CD14-positive monocyte (primary cell): ENCODE measurements at regions not wholly inside any gene's neighbourhood (a gene's known extent, or its start where the extent isn't known, plus 50 kb on each side); places are given as distances from the start of the nearest gene placed in this dataset.

Experiments used
- DNase-seq, 3 donors: peaks; one replicate each; pipeline ENCODE4 v3.0.0-alpha.2; 2011 to 2022
- H2AFZ ChIP-seq: 2 replicates; pipeline ENCODE4 v1.6.0; 2012; ENCODE audit warnings: mild to moderate bottlenecking, low read depth, low read length, inconsistent platforms; ENCODE audit not compliant: insufficient read depth, poor library complexity, severe bottlenecking
- H3K27ac ChIP-seq, 2 donors: 1 replicate in 1 of 2; 2 replicates in 1 of 2; pipeline ENCODE4 v1.5.1; 2012 to 2013; ENCODE audit warnings: low read length in 2 of 2, control low read depth in 1 of 2, inconsistent platforms in 1 of 2, low read depth in 1 of 2, mild to moderate bottlenecking in 1 of 2
- H3K27me3 ChIP-seq, 2 donors: one replicate each; pipeline versions ENCODE4 v1.6.0 to v1.6.1; 2011 to 2013; ENCODE audit warnings: low read length in 2 of 2; ENCODE audit not compliant: control insufficient read depth in 2 of 2, insufficient read depth in 2 of 2
- H3K36me3 ChIP-seq, 2 donors: replicated peaks in 1 of 2; 1 replicate in 1 of 2; 2 replicates in 1 of 2; pipeline versions ENCODE4 v1.5.1 to v1.6.1; 2012 to 2013; ENCODE audit warnings: low read length in 2 of 2, control low read depth in 1 of 2, inconsistent platforms in 1 of 2, mild to moderate bottlenecking in 1 of 2; ENCODE audit not compliant: insufficient read depth in 2 of 2, control insufficient read depth in 1 of 2
- H3K4me1 ChIP-seq, 2 donors: 1 replicate in 1 of 2; 2 replicates in 1 of 2; pipeline versions ENCODE4 v1.5.1 to v1.6.1; 2012 to 2013; ENCODE audit warnings: low read length in 2 of 2, control low read depth in 1 of 2, inconsistent platforms in 1 of 2, mild to moderate bottlenecking in 1 of 2, moderate library complexity in 1 of 2; ENCODE audit not compliant: insufficient read depth in 2 of 2, control insufficient read depth in 1 of 2
- H3K4me2 ChIP-seq: replicated peaks from 2 replicates; pipeline ENCODE3; 2012; ENCODE audit warnings: low read length, moderate library complexity, mild to moderate bottlenecking; ENCODE audit not compliant: poor library complexity, severe bottlenecking; ENCODE audit errors: extremely low read depth
- H3K4me3 ChIP-seq, 3 experiments: fragments of 200-600 bp in 1 of 3; sonication (generic) in 1 of 3; replicated peaks in 1 of 3; 1 replicate in 2 of 3; 2 replicates in 1 of 3; pipeline ENCODE4 v1.5.1; 2011 to 2013; ENCODE audit warnings: low read length in 3 of 3, mild to moderate bottlenecking in 3 of 3, control low read depth in 2 of 3, low read depth in 2 of 3, inconsistent platforms in 1 of 3, moderate library complexity in 1 of 3
- H3K79me2 ChIP-seq: 2 replicates; pipeline ENCODE4 v1.6.0; 2012; ENCODE audit warnings: mild to moderate bottlenecking, control low read depth, inconsistent platforms, low read length, moderate library complexity; ENCODE audit not compliant: insufficient read depth
- H3K9ac ChIP-seq: 2 replicates; pipeline ENCODE4 v1.6.0; 2017; ENCODE audit warnings: low read length, mild to moderate bottlenecking; ENCODE audit not compliant: insufficient read depth, poor library complexity, severe bottlenecking
- H3K9me3 ChIP-seq, 2 donors: replicated peaks in 1 of 2; 1 replicate in 1 of 2; 2 replicates in 1 of 2; pipeline versions ENCODE4 v1.5.1 to v1.6.1; 2012 to 2013; ENCODE audit warnings: low read length in 2 of 2, control low read depth in 1 of 2; ENCODE audit not compliant: control insufficient read depth in 1 of 2, insufficient read depth in 1 of 2
- H4K20me1 ChIP-seq: 2 replicates; pipeline ENCODE4 v1.6.0; 2012; ENCODE audit warnings: mild to moderate bottlenecking, low read length, control low read depth, moderate library complexity; ENCODE audit not compliant: insufficient read depth
- H3K27ac Mint-ChIP-seq, 7 donors: one replicate each; pipeline ENCODE4 v1.8.0; 2020; ENCODE audit warnings: mild to moderate bottlenecking in 7 of 7, mixed read lengths in 7 of 7, moderate library complexity in 6 of 7, inconsistent platforms in 2 of 7
- H3K27me3 Mint-ChIP-seq, 3 donors: one replicate each; pipeline ENCODE4 v1.8.0; 2021 to 2022; ENCODE audit warnings: low read depth in 3 of 3, mild to moderate bottlenecking in 3 of 3, mixed read lengths in 3 of 3, moderate library complexity in 3 of 3, inconsistent platforms in 1 of 3
- H3K36me3 Mint-ChIP-seq, 2 donors: one replicate each; pipeline ENCODE4 v1.8.0; 2020; ENCODE audit warnings: mixed read lengths in 2 of 2, inconsistent platforms in 1 of 2, mild to moderate bottlenecking in 1 of 2
- H3K4me1 Mint-ChIP-seq: one replicate; pipeline ENCODE4 v1.8.0; 2020; ENCODE audit warnings: mild to moderate bottlenecking, mixed read lengths
- H3K4me3 Mint-ChIP-seq, 2 donors: one replicate each; pipeline ENCODE4 v1.8.0; 2020; ENCODE audit warnings: mild to moderate bottlenecking in 2 of 2, mixed read lengths in 2 of 2, moderate library complexity in 1 of 2
- H3K9me3 Mint-ChIP-seq, 7 donors: one replicate each; pipeline ENCODE4 v1.8.0; 2020 to 2022; ENCODE audit warnings: mixed read lengths in 7 of 7, mild to moderate bottlenecking in 6 of 7, moderate library complexity in 6 of 7, inconsistent platforms in 2 of 7
- CTCF ChIP-seq: fragments of 200-600 bp; IDR thresholded peaks from one replicate; pipeline ENCODE4 v1.8.0; 2022; ENCODE audit warnings: antibody characterized with exemption, mild to moderate bottlenecking
- WGBS: methylation state at CpG from one replicate; pipeline ENCODE4 v1.1.5; 2013; ENCODE audit warnings: missing lambda C conversion rate; ENCODE audit not compliant: insufficient coverage; 5-methylcytosine and 5-hydroxymethylcytosine counted together
- intact Hi-C, 2 donors: fragments of 100-400 bp; cut with micrococcal nuclease; formaldehyde crosslinking; loops; one replicate each; pipeline versions ENCODE4 v1.15.0 to v1.15.1; 2023

- Histone ChIP-seq H4K20me1 (no peaks in the 10 kb centered on the region), H3K27ac (no peak overlapping the region), H3K36me3 (no peaks in the 10 kb centered on the region), H3K27me3 (no peaks in the 10 kb centered on the region), H3K79me2 (no peaks in the 10 kb centered on the region), H3K9me3 (peaks cover 20 to 27% of the 10 kb centered on the region in 2 donors), H3K4me2 (no peak overlapping the region), H2AFZ (no peak overlapping the region), H3K4me3 (no peak overlapping the region), H3K4me1 (no peaks in the 10 kb centered on the region), H3K9ac (no peak overlapping the region)
- 83% methylated on average over 1 of the region's 3 CpGs for WGBS
- no peak overlapping the region for H3K27ac Mint-ChIP-seq
- H3K9me3 Mint-ChIP-seq: peaks cover 4 to 26% (median 12%) of the 10 kb centered on the region in 7 donors
- no peaks in the 10 kb centered on the region for H3K4me1 Mint-ChIP-seq
- TF ChIP-seq CTCF: no peak
- no peak overlapping the region for H3K4me3 Mint-ChIP-seq
- intact Hi-C loops: no loop called here
- no peak for DNase-seq
- H3K36me3 Mint-ChIP-seq: no peaks in the 10 kb centered on the region
- no peaks in the 10 kb centered on the region for H3K27me3 Mint-ChIP-seq
These were observed 1542.2 kb downstream of the LRRC4C start for GRCh38 chr11:39917256-39917655.

DNA sequence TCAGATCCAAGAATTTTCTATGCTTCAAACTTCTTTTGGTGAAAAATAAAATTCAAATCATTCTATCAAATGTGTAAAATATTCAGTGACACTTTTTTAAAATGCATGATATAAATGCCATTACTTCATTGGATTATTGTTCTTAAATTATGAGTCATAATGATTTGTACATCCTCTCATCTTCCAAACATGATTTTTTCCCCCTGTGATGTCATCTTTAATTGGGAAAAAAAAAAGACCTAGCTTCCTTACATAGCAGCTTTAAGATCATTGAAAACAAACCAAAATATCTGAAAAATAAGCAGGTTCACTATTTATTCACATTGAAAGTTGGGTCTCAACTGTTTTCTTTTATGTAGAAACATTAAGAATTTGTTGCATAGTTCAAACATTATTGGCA lies 1549.4 kb downstream of the LRRC4C start:
- no peak overlapping the region for H3K4me2 ChIP-seq
- no peaks in the 10 kb centered on the region for H4K20me1 ChIP-seq
- no peak for TF ChIP-seq CTCF
- DNase-seq: no peak
- no peaks in the 10 kb centered on the region for H3K36me3 Mint-ChIP-seq
- H3K4me3 Mint-ChIP-seq: no peak overlapping the region
- H3K4me1 Mint-ChIP-seq: no peaks in the 10 kb centered on the region
- H3K9ac ChIP-seq: no peak overlapping the region
- H3K79me2 ChIP-seq: no peaks in the 10 kb centered on the region
- peaks cover 0 to 13% of the 10 kb centered on the region in 2 donors for H3K9me3 ChIP-seq
- no peaks in the 10 kb centered on the region for H3K36me3 ChIP-seq
- no peaks in the 10 kb centered on the region for H3K27me3 Mint-ChIP-seq
- no peak overlapping the region for H3K27ac ChIP-seq
- peaks cover 4 to 16% (median 6%) of the 10 kb centered on the region in 7 donors for H3K9me3 Mint-ChIP-seq
- no peaks in the 10 kb centered on the region for H3K4me1 ChIP-seq
- no peak overlapping the region for H3K4me3 ChIP-seq
- H3K27me3 ChIP-seq: no peaks in the 10 kb centered on the region
- intact Hi-C loops: no loop called here
- H2AFZ ChIP-seq: no peak overlapping the region
- H3K27ac Mint-ChIP-seq: no peak overlapping the region
